Ovary (tissue), 7 donors: ENCODE measurements at regions not wholly inside any gene's neighbourhood (a gene's known extent, or its start where the extent isn't known, plus 50 kb on each side); places are given as distances from the start of the nearest gene placed in this dataset.

Source experiments
- DNase-seq, 5 donors: peaks; one replicate each; pipeline ENCODE4 v3.0.0-alpha.2; 2019 to 2020
- H3K27ac ChIP-seq, 2 donors: fragments of 200-600 bp; one replicate each; pipeline versions ENCODE4 v1.5.1 to v1.8.0; 2019 to 2022
- H3K27me3 ChIP-seq: fragments of 200-600 bp; one replicate; pipeline ENCODE4 v1.8.0; 2022
- H3K36me3 ChIP-seq: fragments of 200-600 bp; sonication (generic); one replicate; pipeline ENCODE4 v1.5.1; 2019
- H3K4me1 ChIP-seq: one replicate; pipeline ENCODE4 v1.8.1; 2013; ENCODE audit warnings: mild to moderate bottlenecking, moderate library complexity; ENCODE audit not compliant: insufficient read depth
- H3K4me3 ChIP-seq: fragments of 200-600 bp; sonication (generic); one replicate; pipeline ENCODE4 v1.5.1; 2017
- H3K9me3 ChIP-seq, 2 donors: fragments of 200-600 bp in 1 of 2; sonication (generic) in 1 of 2; one replicate each; pipeline versions ENCODE4 v1.5.1 to v1.8.1; 2013 to 2019; ENCODE audit warnings: mild to moderate bottlenecking in 1 of 2, moderate library complexity in 1 of 2
- EP300 ChIP-seq: sonication (generic); formaldehyde crosslinking; IDR thresholded peaks from one replicate; pipeline ENCODE4 v1.6.1; 2017; ENCODE audit warnings: antibody characterized with exemption
- POLR2A ChIP-seq: fragments of 450-650 bp; IDR thresholded peaks from one replicate; pipeline ENCODE4 v1.6.1; 2017; ENCODE audit warnings: antibody characterized with exemption, mild to moderate bottlenecking, moderate library complexity
- WGBS, 3 donors: extraction: QIAGEN DNeasy Blood & Tissue Kit in 1 of 3; methylation state at CpG; one replicate each; pipeline versions ENCODE4 v1.1.5 to v1.1.7; 2013 to 2017; 5-methylcytosine and 5-hydroxymethylcytosine counted together
- intact Hi-C, 4 donors: fragments of 100-400 bp; cut with DNase I; formaldehyde crosslinking; loops; one replicate each; pipeline versions ENCODE4 v1.11.0 to v1.15.1; 2022 to 2023
- TF ChIP-seq, protein P1 (sequence below), 3 donors: fragments of 450-650 bp in 2 of 3; fragments of 200-600 bp in 1 of 3; IDR thresholded peaks; one replicate each; pipeline versions ENCODE4 v1.5.1 to v1.8.0; 2016 to 2022; ENCODE audit warnings: antibody characterized with exemption in 3 of 3, mild to moderate bottlenecking in 1 of 3
- donor health status: DM: no; HTN: no; CAD: no; lungs with moderate emphysema.
- donor health status: DM: no; HTN: no; CAD: no.
- donor health status: Bipolar disorder and iron deficiency.
- donor health status: DM: no; HTN: no; CAD: no.
- donor health status: DM: yes; HTN: yes; CAD: no.

DNA sequence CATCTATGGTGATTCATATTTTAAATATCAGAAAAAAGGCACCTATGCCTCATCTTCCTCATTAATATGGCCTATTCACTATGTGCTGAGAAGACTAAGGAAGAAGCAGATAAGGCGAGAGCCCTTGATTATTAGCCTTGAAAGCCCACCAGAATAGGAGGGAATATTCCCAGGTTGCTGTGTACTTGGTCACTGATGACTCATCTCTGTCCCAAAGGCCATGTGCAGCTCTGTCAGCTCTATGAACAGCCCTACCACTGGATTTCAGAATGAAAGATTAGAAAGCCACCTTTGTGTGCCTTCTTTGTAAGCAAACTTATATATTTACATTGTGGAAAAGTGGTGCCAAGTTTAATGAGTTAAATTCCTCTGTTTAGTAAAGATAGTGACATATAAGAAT is 211.5 kb downstream of the NFKBIZ start:
- no peaks in the 10 kb centered on the region for H3K4me1 ChIP-seq
- H3K27me3 ChIP-seq, result no peaks in the 10 kb centered on the region
- no peaks in the 10 kb centered on the region for H3K9me3 ChIP-seq
- H3K36me3 ChIP-seq, result no peaks in the 10 kb centered on the region
- H3K4me3 ChIP-seq, result no peak overlapping the region
- DNase-seq, result no peak
- WGBS, 3 donors, result 48 to 72% (median 55%) methylated on average over 1 of the region's 1 CpG
- intact Hi-C loops, result no loop called here
- TF ChIP-seq EP300 (no peak), POLR2A (no peak)
- TF ChIP-seq, protein P1, sequence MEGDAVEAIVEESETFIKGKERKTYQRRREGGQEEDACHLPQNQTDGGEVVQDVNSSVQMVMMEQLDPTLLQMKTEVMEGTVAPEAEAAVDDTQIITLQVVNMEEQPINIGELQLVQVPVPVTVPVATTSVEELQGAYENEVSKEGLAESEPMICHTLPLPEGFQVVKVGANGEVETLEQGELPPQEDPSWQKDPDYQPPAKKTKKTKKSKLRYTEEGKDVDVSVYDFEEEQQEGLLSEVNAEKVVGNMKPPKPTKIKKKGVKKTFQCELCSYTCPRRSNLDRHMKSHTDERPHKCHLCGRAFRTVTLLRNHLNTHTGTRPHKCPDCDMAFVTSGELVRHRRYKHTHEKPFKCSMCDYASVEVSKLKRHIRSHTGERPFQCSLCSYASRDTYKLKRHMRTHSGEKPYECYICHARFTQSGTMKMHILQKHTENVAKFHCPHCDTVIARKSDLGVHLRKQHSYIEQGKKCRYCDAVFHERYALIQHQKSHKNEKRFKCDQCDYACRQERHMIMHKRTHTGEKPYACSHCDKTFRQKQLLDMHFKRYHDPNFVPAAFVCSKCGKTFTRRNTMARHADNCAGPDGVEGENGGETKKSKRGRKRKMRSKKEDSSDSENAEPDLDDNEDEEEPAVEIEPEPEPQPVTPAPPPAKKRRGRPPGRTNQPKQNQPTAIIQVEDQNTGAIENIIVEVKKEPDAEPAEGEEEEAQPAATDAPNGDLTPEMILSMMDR (IDR thresholded peaks at IDR 0.05), result no peak
- no peak overlapping the region for H3K27ac ChIP-seq

DNA sequence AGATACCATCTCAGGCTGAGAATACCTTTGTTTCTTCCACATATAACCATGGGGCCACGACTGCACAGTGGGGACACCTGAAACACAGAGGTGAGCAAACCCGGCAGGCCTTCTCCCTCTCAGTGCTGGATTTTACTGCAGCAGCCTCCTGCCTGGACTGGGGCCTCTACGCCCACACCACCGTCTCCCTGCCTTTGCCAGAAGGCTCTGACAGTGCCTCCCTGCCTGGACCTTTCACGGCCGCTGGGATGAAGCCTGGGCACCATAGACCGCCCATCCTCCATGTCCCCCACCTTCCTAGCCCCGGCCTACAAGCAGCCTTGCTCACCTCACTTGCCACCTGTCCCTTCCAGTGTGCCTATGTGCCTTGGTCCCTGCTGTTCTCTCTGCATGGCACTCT is 214.3 kb downstream of the NFKBIZ start:
- DNase-seq, result no peak
- Histone ChIP-seq H3K4me1 (no peaks in the 10 kb centered on the region), H3K36me3 (no peaks in the 10 kb centered on the region), H3K9me3 (no peaks in the 10 kb centered on the region), H3K27ac (no peak overlapping the region), H3K27me3 (no peaks in the 10 kb centered on the region), H3K4me3 (no peak overlapping the region)
- TF ChIP-seq, protein P1 (IDR thresholded peaks at IDR 0.05), result no peak
- TF ChIP-seq POLR2A, result no peak
- no peak for TF ChIP-seq EP300
- WGBS, 3 donors, result 95% methylated on average over 8 of the region's 8 CpGs
- intact Hi-C loops, result no loop called here

DNA sequence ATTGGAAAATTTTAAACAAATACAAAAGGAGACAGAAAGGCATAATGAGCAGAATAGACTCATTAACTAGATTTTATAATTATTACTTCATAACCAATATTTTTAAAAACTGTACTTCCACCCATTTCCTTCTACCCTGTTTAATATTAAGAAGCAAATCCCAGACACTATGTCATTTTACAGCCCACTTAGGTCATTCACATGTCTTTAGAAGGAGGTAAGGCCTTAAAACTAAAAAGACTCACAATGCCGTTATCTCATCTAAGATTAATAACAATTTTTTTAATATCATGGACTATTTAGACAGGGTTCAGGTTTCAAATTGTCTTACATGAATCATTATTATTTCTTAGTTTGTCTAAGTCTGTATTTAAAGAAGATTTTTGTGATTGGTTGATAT is 217.2 kb downstream of the NFKBIZ start:
- TF ChIP-seq POLR2A (no peak), EP300 (no peak)
- TF ChIP-seq, protein P1 (IDR thresholded peaks at IDR 0.05), result no peak
- Histone ChIP-seq H3K36me3 (no peaks in the 10 kb centered on the region), H3K9me3 (no peaks in the 10 kb centered on the region), H3K27me3 (no peaks in the 10 kb centered on the region), H3K4me1 (no peaks in the 10 kb centered on the region), H3K4me3 (no peak overlapping the region), H3K27ac (no peak overlapping the region)
- no peak for DNase-seq
- 90 to 93% (median 91%) methylated on average over 1 of the region's 1 CpG for WGBS, 3 donors
- intact Hi-C loops, result no loop called here

DNA sequence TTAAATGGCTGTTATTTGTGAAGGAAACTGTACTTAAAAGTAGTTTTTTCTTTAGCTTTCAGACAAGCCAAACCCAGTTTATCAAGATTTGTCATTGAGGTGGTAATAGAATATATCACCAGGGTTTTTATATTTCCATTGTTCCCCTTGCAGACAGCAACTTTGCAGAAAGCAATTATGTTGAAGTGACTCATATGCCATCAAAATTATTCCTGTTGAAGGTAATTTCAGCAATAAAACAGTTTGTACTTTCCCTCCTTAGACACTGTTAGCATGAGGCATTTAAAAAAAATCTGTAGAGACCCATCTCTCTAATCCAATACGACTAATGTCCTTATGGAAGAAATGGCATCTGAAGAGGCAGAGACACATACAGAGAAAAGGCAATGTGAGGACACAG is 219.0 kb downstream of the NFKBIZ start:
- no peak for DNase-seq
- Histone ChIP-seq H3K36me3 (no peaks in the 10 kb centered on the region), H3K4me1 (no peaks in the 10 kb centered on the region), H3K27me3 (no peaks in the 10 kb centered on the region), H3K27ac (no peak overlapping the region), H3K4me3 (no peak overlapping the region), H3K9me3 (no peaks in the 10 kb centered on the region)
- intact Hi-C loops, result no loop called here
- TF ChIP-seq POLR2A (no peak), EP300 (no peak)
- TF ChIP-seq, protein P1 (IDR thresholded peaks at IDR 0.05), result no peak
- WGBS, 3 donors, result 44 to 86% (median 69%) methylated on average over 1 of the region's 1 CpG

DNA sequence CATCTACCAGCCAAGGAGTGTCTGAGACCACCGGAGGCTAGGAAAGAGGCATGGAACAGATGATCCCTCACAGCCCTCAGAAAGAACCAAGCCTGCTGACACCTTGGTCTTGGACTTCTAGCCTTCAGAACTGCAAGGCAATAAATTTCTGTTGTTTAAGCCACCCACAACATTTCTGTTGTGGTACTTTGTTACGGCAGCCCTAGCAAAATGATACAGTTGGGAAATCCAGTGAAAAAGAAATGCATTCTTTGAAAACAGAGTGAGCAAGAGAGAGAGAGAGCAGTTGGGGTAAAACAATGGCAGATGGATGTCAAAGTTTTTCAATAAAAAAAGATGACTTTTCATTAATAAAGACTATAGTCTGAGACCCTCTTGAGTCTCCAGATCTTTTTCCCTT is 219.4 kb downstream of the NFKBIZ start:
- H3K27ac ChIP-seq, result no peak overlapping the region
- intact Hi-C loops, result no loop called here
- no peak for DNase-seq

More for the DNA sequence above, 219.4 kb downstream of the NFKBIZ start:
- H3K4me1 ChIP-seq, result no peaks in the 10 kb centered on the region
- WGBS, 3 donors, result 80 to 94% (median 90%) methylated on average over 2 of the region's 2 CpGs
- H3K9me3 ChIP-seq, result no peaks in the 10 kb centered on the region
- TF ChIP-seq, protein P1 (IDR thresholded peaks at IDR 0.05), result no peak
- TF ChIP-seq EP300, result no peak
- no peaks in the 10 kb centered on the region for H3K36me3 ChIP-seq
- no peaks in the 10 kb centered on the region for H3K27me3 ChIP-seq
- H3K4me3 ChIP-seq, result no peak overlapping the region
